Neuronal stem cell (in vitro differentiated cells): ENCODE measurements at regions not wholly inside any gene's neighbourhood (a gene's known extent, or its start where the extent isn't known, plus 50 kb on each side); places are given as distances from the start of the nearest gene placed in this dataset.

Source experiments
- DNase-seq: peaks from one replicate; pipeline ENCODE4 v3.0.0-alpha.2; 2013; ENCODE audit warnings: low spot score
- H2AFZ ChIP-seq: one replicate; pipeline ENCODE4 v1.6.1; 2013; ENCODE audit warnings: mild to moderate bottlenecking, low read length, inconsistent platforms
- H2AK5ac ChIP-seq: 2 replicates; pipeline ENCODE4 v1.6.1; 2013; ENCODE audit warnings: low read depth, mild to moderate bottlenecking, inconsistent platforms, low read length, moderate library complexity, mixed read lengths
- H2BK120ac ChIP-seq: 2 replicates; pipeline ENCODE4 v1.6.1; 2013; ENCODE audit warnings: low read depth, mild to moderate bottlenecking, inconsistent platforms, low read length, moderate library complexity, mixed read lengths
- H2BK12ac ChIP-seq: one replicate; pipeline ENCODE4 v1.6.1; 2013; ENCODE audit warnings: low read length, inconsistent platforms
- H2BK15ac ChIP-seq: 2 replicates; pipeline ENCODE4 v1.6.1; 2013; ENCODE audit warnings: mild to moderate bottlenecking, low read length, inconsistent platforms, mixed read lengths
- H2BK5ac ChIP-seq: one replicate; pipeline ENCODE4 v1.6.1; 2013; ENCODE audit warnings: inconsistent platforms, mild to moderate bottlenecking, low read length, moderate library complexity
- H3K14ac ChIP-seq: one replicate; pipeline ENCODE4 v1.6.1; 2013; ENCODE audit warnings: low read length, inconsistent platforms
- H3K18ac ChIP-seq: 2 replicates; pipeline ENCODE4 v1.6.1; 2013; ENCODE audit warnings: low read length, inconsistent platforms
- H3K23ac ChIP-seq: 2 replicates; pipeline ENCODE4 v1.6.1; 2013; ENCODE audit warnings: low read depth, mild to moderate bottlenecking, mixed read lengths, low read length, inconsistent platforms; ENCODE audit not compliant: poor library complexity
- H3K27ac ChIP-seq: replicated peaks from 3 replicates; pipeline ENCODE4 v1.5.1; 2013; ENCODE audit warnings: low read length, inconsistent platforms
- H3K27me3 ChIP-seq, 3 experiments: 2 replicates each; pipeline ENCODE4 v1.6.1; 2013; ENCODE audit warnings: low read length in 3 of 3, mild to moderate bottlenecking in 2 of 3, inconsistent platforms in 1 of 3, low read depth in 1 of 3, mixed read lengths in 1 of 3, moderate library complexity in 1 of 3; ENCODE audit not compliant: control insufficient read depth in 3 of 3, insufficient read depth in 3 of 3
- H3K36me3 ChIP-seq, 2 donors: replicated peaks in 1 of 2; 2 replicates each; pipeline ENCODE4 v1.6.1; 2013; ENCODE audit warnings: low read length in 2 of 2; ENCODE audit not compliant: control insufficient read depth in 2 of 2, insufficient read depth in 2 of 2
- H3K4ac ChIP-seq: 2 replicates; pipeline ENCODE4 v1.6.1; 2013; ENCODE audit warnings: inconsistent platforms, mild to moderate bottlenecking, low read length, moderate library complexity
- H3K4me1 ChIP-seq, 2 donors: 1 replicate in 1 of 2; 2 replicates in 1 of 2; pipeline ENCODE4 v1.6.1; 2013; ENCODE audit warnings: low read length in 2 of 2, low read depth in 1 of 2; ENCODE audit not compliant: control insufficient read depth in 2 of 2, insufficient read depth in 1 of 2
- H3K4me2 ChIP-seq: one replicate; pipeline ENCODE4 v1.6.1; 2013; ENCODE audit warnings: mild to moderate bottlenecking, low read length, inconsistent platforms; ENCODE audit not compliant: insufficient read depth, poor library complexity, severe bottlenecking
- H3K4me3 ChIP-seq, 2 donors: 2 replicates each; pipeline ENCODE4 v1.5.1; 2013; ENCODE audit warnings: low read length in 2 of 2, mild to moderate bottlenecking in 2 of 2, inconsistent platforms in 1 of 2, moderate library complexity in 1 of 2
- H3K79me1 ChIP-seq: one replicate; pipeline ENCODE4 v1.6.1; 2013; ENCODE audit warnings: low read depth, mild to moderate bottlenecking, inconsistent platforms, low read length, moderate library complexity
- H3K9ac ChIP-seq: one replicate; pipeline ENCODE4 v1.6.1; 2013; ENCODE audit warnings: mild to moderate bottlenecking, low read depth, low read length, inconsistent platforms; ENCODE audit not compliant: poor library complexity
- H3K9me3 ChIP-seq, 2 donors: replicated peaks in 1 of 2; 2 replicates each; pipeline versions ENCODE3 to v1.6.1; 2013; ENCODE audit warnings: low read length in 2 of 2, mild to moderate bottlenecking in 2 of 2, inconsistent platforms in 1 of 2, low read depth in 1 of 2, mixed read lengths in 1 of 2, moderate library complexity in 1 of 2; ENCODE audit not compliant: control insufficient read depth in 2 of 2, insufficient read depth in 1 of 2
- H4K8ac ChIP-seq: one replicate; pipeline ENCODE4 v1.6.1; 2013; ENCODE audit warnings: low read depth, mild to moderate bottlenecking, inconsistent platforms, low read length, moderate library complexity
- H4K91ac ChIP-seq: one replicate; pipeline ENCODE4 v1.6.1; 2013; ENCODE audit warnings: low read length, low read depth, mild to moderate bottlenecking, inconsistent platforms; ENCODE audit not compliant: poor library complexity
- WGBS, 2 donors: extraction: QIAGEN DNeasy Blood & Tissue Kit; methylation state at CpG; one replicate each; pipeline ENCODE4 v1.1.7; 2013; ENCODE audit warnings: missing lambda C conversion rate in 2 of 2, mixed read lengths in 1 of 2; ENCODE audit not compliant: insufficient read length in 2 of 2, insufficient replicate concordance in 1 of 2; ENCODE audit errors: extremely low coverage in 2 of 2; 5-methylcytosine and 5-hydroxymethylcytosine counted together

- Histone ChIP-seq H3K4me2 (no peak overlapping the region), H2AK5ac (no peak overlapping the region), H3K23ac (no peak overlapping the region), H2BK5ac (no peak overlapping the region), H3K9ac (no peak overlapping the region), H2BK120ac (no peak overlapping the region), H3K79me1 (no peaks in the 10 kb centered on the region), H3K4ac (no peak overlapping the region), H3K4me3 (no peak overlapping the region), H3K27ac (no peak overlapping the region), H3K14ac (no peak overlapping the region), H4K91ac (no peak overlapping the region), H2BK15ac (no peak overlapping the region), H3K18ac (no peak overlapping the region), H3K4me1 (peaks cover 0 to 1% of the 10 kb centered on the region in 2 donors), H2BK12ac (no peak overlapping the region), H4K8ac (no peak overlapping the region), H3K9me3 (no peaks in the 10 kb centered on the region), H3K27me3 (no peaks in the 10 kb centered on the region), H3K36me3 (no peaks in the 10 kb centered on the region), H2AFZ (no peak overlapping the region)
- no CpG with 5 or more reads among the region's 1 CpG for WGBS, 2 donors
- DNase-seq = no peak
These were observed 76.0 kb downstream of the FAM124B start for GRCh38 chr2:224325941-224326340.

DNA sequence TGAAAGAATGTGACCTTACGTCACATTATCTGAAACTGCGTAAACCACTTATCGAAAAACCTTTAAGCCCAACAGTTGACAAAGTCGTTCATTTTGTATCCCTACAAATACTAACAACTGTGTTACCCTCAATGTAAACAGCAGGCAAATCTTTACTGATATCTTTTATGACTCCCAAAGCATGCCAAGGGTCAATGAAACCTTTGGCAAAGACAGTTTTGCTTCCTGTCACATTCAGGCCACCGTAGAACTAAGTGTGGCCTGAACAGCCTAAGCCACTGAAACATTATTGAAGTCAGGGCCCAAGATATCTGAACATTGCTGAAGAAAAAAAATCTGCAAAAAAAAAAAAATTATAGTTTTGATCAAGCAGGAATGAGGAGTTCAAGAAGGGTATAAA is 77.3 kb downstream of the FAM124B start:
- no peak overlapping the region for H2BK15ac ChIP-seq

DNA sequence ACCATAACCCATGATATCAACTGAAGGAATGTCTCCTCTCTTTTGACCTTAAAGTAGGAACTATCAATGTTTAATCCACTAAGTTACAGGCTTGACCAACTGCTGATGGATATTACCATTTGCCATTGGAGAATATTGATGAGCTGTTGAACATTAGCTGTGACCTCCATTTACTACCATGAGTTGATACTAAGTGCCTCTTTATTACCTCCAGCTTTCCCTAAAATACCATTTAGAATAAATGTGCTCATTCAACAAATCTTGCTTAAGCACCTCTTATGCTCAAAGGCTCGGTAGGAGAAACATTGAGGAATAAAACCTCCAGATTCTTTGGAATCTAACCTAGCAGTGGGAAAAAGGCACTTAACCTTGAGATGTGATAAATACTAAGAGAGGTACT is 81.2 kb downstream of the FAM124B start:
- no peaks in the 10 kb centered on the region for H3K9me3 ChIP-seq
- no peak overlapping the region for H3K9ac ChIP-seq
- H3K23ac ChIP-seq = no peak overlapping the region
- no peaks in the 10 kb centered on the region for H3K36me3 ChIP-seq
- H4K91ac ChIP-seq = no peak overlapping the region
- no peak overlapping the region for H3K18ac ChIP-seq
- no peak overlapping the region for H2BK12ac ChIP-seq
- no peak overlapping the region for H2BK120ac ChIP-seq
- no peak overlapping the region for H4K8ac ChIP-seq
- H2BK15ac ChIP-seq = no peak overlapping the region
- H3K27me3 ChIP-seq = no peaks in the 10 kb centered on the region
- no peak overlapping the region for H2AK5ac ChIP-seq
- no peaks in the 10 kb centered on the region for H3K79me1 ChIP-seq
- H3K4me3 ChIP-seq = no peak overlapping the region
- no peak overlapping the region for H3K27ac ChIP-seq
- H2AFZ ChIP-seq = no peak overlapping the region
- H3K4me1 ChIP-seq = peaks cover 0 to 3% of the 10 kb centered on the region in 2 donors
- DNase-seq = no peak
- WGBS, 2 donors = no CpG with 5 or more reads among the region's 1 CpG
- no peak overlapping the region for H3K4ac ChIP-seq
- H3K4me2 ChIP-seq = no peak overlapping the region
- no peak overlapping the region for H3K14ac ChIP-seq
- H2BK5ac ChIP-seq = no peak overlapping the region

More for the DNA sequence above, 77.3 kb downstream of the FAM124B start:
- no peak overlapping the region for H2BK5ac ChIP-seq
- no peak overlapping the region for H2AK5ac ChIP-seq
- no peak overlapping the region for H4K91ac ChIP-seq
- no peak overlapping the region for H3K4ac ChIP-seq
- no peaks in the 10 kb centered on the region for H3K36me3 ChIP-seq
- no peak overlapping the region for H2BK120ac ChIP-seq
- no peaks in the 10 kb centered on the region for H3K9me3 ChIP-seq
- H3K4me1 ChIP-seq = peaks cover 0 to 1% of the 10 kb centered on the region in 2 donors
- no peak for DNase-seq
- no peak overlapping the region for H4K8ac ChIP-seq
- H2BK12ac ChIP-seq = no peak overlapping the region
- no peak overlapping the region for H3K23ac ChIP-seq
- H3K27ac ChIP-seq = no peak overlapping the region
- no peaks in the 10 kb centered on the region for H3K27me3 ChIP-seq
- H2AFZ ChIP-seq = no peak overlapping the region
- no peak overlapping the region for H3K14ac ChIP-seq
- WGBS, 2 donors = no CpG with 5 or more reads among the region's 5 CpGs
- no peak overlapping the region for H3K4me3 ChIP-seq
- no peak overlapping the region for H3K18ac ChIP-seq
- H3K4me2 ChIP-seq = no peak overlapping the region
- H3K9ac ChIP-seq = no peak overlapping the region
- no peaks in the 10 kb centered on the region for H3K79me1 ChIP-seq

DNA sequence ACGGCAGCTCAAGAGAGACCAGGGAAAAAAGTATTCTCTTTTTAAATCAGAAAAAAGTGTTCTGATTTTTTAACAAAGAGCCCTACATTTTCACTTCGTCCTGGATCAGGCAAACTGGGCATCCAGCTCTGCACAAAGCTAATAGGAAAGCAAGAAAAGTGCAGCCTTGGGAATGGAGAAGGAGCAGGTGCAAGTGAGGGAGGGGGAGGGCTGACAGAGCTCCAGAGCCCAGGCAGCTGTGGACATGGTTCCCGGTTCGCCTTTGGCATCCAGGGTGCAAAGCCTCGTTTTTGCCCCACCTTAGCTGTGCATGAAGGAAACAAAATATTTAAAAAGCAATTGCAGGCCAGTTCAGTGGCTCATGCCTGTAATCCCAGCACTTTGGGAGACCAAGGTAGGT is 82.2 kb downstream of the FAM124B start:
- Histone ChIP-seq H3K4me1 (peaks cover 0 to 3% of the 10 kb centered on the region in 2 donors), H3K36me3 (no peaks in the 10 kb centered on the region), H3K14ac (no peak overlapping the region), H3K79me1 (no peaks in the 10 kb centered on the region), H3K23ac (no peak overlapping the region), H2AFZ (no peak overlapping the region), H2BK15ac (no peak overlapping the region), H3K9ac (no peak overlapping the region), H3K27ac (no peak overlapping the region), H2BK120ac (no peak overlapping the region), H3K4me2 (no peak overlapping the region), H4K91ac (no peak overlapping the region), H2BK5ac (no peak overlapping the region), H4K8ac (no peak overlapping the region), H2AK5ac (no peak overlapping the region), H3K9me3 (no peaks in the 10 kb centered on the region), H3K18ac (no peak overlapping the region), H3K4me3 (no peak overlapping the region), H3K4ac (no peak overlapping the region), H3K27me3 (no peaks in the 10 kb centered on the region), H2BK12ac (no peak overlapping the region)
- DNase-seq = no peak
- WGBS, 2 donors = no CpG with 5 or more reads among the region's 5 CpGs
